GM12873 (cell line): ENCODE measurements at regions not wholly inside any gene's neighbourhood (a gene's known extent, or its start where the extent isn't known, plus 50 kb on each side); places are given as distances from the start of the nearest gene placed in this dataset.

Experiments
- TF ChIP-seq, protein P1 (sequence below): IDR thresholded peaks from 2 replicates; pipeline ENCODE4 v1.5.1; 2012; ENCODE audit warnings: low read depth, mild to moderate bottlenecking, moderate library complexity, low read length, control low read depth; ENCODE audit not compliant: insufficient read depth; ENCODE audit errors: missing control alignments

- TF ChIP-seq, protein P1, sequence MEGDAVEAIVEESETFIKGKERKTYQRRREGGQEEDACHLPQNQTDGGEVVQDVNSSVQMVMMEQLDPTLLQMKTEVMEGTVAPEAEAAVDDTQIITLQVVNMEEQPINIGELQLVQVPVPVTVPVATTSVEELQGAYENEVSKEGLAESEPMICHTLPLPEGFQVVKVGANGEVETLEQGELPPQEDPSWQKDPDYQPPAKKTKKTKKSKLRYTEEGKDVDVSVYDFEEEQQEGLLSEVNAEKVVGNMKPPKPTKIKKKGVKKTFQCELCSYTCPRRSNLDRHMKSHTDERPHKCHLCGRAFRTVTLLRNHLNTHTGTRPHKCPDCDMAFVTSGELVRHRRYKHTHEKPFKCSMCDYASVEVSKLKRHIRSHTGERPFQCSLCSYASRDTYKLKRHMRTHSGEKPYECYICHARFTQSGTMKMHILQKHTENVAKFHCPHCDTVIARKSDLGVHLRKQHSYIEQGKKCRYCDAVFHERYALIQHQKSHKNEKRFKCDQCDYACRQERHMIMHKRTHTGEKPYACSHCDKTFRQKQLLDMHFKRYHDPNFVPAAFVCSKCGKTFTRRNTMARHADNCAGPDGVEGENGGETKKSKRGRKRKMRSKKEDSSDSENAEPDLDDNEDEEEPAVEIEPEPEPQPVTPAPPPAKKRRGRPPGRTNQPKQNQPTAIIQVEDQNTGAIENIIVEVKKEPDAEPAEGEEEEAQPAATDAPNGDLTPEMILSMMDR = no peak
Observed at GRCh38 chr4:147064856-147065255, 119.2 kb upstream of the TTC29 start.

DNA sequence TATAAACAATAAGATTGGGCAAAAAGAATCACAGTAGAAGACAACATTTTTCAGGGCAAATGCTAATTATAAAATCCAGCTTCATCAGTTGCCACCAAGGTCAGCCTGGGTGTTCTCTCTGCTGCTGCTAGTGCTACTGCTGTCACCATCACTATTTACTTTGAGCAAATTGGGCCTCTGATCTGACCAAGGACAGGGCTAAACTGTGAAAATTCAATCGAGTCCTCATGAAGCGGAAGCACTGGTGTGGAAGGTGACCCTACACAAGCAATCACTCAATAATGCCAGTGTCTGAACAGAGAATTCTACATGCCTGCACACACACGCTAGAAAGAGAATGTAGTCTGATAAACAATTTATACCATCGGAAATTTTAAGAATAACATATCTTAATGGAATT, 122.9 kb upstream of the TTC29 start:
- TF ChIP-seq, protein P1 = no peak

DNA sequence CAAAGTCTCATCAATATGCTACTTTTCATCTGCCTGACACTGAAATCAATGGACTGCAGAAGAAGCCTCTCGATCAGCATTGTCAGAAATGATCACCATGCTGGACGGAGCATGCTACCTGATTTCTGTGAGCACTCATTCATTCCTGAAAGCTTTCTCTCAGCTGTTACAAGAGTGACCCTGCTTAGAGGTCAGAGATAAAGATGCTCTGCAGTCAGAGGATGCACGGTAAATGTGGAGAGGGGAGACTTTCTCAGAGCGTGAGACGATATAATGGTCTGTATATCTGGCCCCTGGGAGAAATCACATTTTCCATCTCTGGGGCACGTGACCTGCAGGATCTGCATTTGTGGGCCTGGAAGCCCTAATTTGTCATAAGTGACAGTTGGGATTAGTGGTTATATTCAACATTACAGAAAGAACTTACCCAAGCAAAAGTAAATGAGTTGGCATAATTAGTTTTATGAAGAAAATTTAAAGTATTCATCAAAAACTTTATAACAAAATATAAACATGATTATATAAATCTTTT, 125.6 kb upstream of the TTC29 start:
- TF ChIP-seq, protein P1 = no peak

DNA sequence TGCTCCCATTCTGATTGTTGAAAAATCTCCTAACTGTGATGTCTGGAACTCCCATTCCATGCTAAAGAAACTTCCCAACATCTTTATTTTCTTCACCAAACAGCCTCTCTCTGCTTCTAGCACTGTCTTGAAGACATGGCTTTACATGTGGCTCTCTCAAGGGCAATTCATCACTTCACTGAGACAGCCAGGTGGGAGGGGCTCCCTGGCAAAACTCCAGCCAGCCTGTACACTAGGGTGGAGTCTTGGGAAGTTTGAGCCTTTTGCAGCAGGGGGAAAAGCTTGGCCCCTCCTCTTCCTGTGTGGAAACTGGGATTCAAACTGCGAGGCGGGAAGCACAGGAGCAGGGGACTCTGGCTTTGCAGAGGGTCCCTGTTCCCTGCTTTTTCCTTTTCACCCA, 130.5 kb upstream of the TTC29 start:
- TF ChIP-seq, protein P1 = no peak

- TF ChIP-seq, protein P1 = no peak
Observed at GRCh38 chr4:147076728-147077127, 131.1 kb upstream of the TTC29 start.

DNA sequence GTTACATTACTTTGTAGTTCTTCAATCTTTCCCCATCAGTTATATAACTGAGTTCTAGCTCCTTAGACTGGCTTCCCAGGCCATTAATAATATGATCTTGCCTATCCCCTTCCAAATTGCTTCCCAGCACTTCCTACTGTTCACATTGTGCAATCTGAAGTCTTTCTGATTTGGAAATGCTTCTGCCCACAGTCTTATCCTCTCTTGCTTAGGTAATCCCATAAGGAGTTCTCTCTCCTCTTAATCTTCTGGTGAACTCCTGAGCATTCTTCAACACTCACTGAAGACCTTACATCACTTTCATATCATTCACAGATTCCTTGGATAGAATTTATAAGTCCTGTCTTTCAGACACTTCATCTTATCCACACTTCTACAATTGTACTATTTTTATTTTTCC, 132.7 kb upstream of the TTC29 start:
- TF ChIP-seq, protein P1 = no peak

DNA sequence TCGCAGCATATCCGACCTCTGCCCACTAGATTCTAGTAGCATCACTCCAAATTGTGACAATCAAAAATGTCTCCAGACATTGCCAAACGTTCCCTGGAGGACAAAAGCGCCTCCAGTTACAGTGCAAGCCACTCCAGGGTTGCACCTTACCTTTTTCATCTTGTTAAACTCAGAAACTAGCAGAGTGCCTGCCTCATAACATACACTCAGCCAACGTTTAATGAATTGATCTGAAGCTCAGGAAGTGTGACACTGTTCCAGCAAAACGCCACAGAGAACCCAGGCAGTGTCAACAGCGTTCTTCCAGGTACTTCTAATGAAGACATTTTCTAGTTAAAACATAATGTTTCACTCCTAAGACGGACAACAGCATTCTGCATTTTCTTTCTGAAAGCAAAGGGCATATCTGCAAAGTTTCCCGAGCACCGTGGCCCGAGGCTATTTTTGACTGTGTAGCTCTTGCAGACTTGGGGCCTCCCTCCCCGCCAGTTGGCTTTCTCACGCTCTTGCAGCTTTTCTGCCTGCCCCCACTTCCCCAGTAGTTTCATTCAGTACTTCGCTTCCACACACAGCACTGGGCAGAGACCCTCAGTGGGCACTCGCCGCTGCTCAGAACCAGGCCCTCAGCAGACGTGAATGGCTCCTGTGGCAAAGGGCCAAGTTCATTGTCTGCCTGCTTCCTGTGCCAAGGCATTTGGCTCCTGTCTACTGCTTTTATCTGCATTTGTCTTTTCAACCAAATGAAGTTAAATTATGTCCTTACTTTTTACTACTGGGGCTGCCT, 133.4 kb upstream of the TTC29 start:
- TF ChIP-seq, protein P1 = no peak
